Thoracic aorta (tissue), 2 donors: ENCODE measurements at regions not wholly inside any gene's neighbourhood (a gene's known extent, or its start where the extent isn't known, plus 50 kb on each side); places are given as distances from the start of the nearest gene placed in this dataset.
"Not testable (repeated sequence)": the region's sequence is repeated elsewhere in the genome, so short reads cannot be mapped to it uniquely, and the experiment has no call there.

Experiments
- ATAC-seq: fragments of 150-250 bp; one replicate; pipeline ENCODE4 v1.8.0; 2017; ENCODE audit warnings: low read depth; ENCODE audit not compliant: insufficient number of reproducible peaks, low FRiP score
- DNase-seq: peaks from one replicate; pipeline ENCODE4 v3.0.0-alpha.2; 2020; ENCODE audit warnings: low spot score
- H3K27ac ChIP-seq, 2 donors: fragments of 200-600 bp; sonication (generic); 1 replicate in 1 of 2; 2 replicates in 1 of 2; pipeline ENCODE4 v1.5.1; 2016; ENCODE audit warnings: mild to moderate bottlenecking in 2 of 2, moderate library complexity in 2 of 2
- H3K27me3 ChIP-seq: fragments of 200-600 bp; sonication (generic); replicated peaks from 2 replicates; pipeline ENCODE4 v1.6.0; 2016; ENCODE audit warnings: mild to moderate bottlenecking; ENCODE audit not compliant: insufficient read depth
- H3K36me3 ChIP-seq: fragments of 200-600 bp; sonication (generic); one replicate; pipeline ENCODE4 v1.5.1; 2016
- H3K4me1 ChIP-seq, 2 donors: fragments of 200-600 bp; sonication (generic); 1 replicate in 1 of 2; 2 replicates in 1 of 2; pipeline versions ENCODE4 v1.5.1 to v1.6.0; 2016; ENCODE audit warnings: low read depth in 2 of 2, mild to moderate bottlenecking in 1 of 2; ENCODE audit not compliant: control insufficient read depth in 1 of 2
- H3K4me3 ChIP-seq: fragments of 200-600 bp; sonication (generic); 2 replicates; pipeline ENCODE4 v1.5.1; 2016; ENCODE audit warnings: mild to moderate bottlenecking
- H3K9me3 ChIP-seq: fragments of 200-600 bp; sonication (generic); 2 replicates; pipeline ENCODE4 v1.5.1; 2016
- TF ChIP-seq, protein P1 (sequence below): fragments of 200-600 bp; sonication (generic); IDR thresholded peaks from one replicate; pipeline ENCODE4 v1.5.1; 2019; ENCODE audit warnings: antibody characterized with exemption

DNA sequence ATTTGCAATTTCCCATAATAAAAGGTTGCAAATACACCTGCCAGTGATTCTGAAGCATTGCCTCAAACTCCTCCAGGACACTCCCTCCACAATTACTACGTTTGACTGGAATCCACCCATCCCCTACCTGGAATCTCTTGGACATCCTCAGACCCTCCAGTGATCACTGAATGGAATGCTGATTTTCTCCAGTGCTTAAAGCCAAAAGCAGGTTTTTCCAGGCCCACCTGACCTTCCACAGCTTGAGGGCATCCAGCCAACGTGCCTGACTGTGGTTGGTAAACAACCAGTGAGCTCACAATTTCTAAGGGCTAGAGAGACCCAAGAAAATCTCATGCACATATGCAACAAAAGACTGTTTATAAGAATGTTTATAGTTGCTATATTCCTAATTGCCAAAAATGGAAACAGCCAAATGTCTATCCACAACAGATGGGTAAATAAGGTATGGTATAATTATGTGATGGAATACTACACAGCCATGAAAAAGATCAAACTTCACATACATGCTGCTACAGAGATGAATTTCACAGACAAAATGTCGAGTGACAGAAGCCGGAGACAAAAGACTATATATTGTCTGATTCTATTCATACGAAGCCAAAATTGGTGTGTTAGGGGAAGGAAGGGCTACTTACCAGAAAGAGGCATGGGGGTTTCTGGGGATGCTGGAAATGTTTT lies 147.1 kb upstream of the RREB1 start:
- no peaks in the 10 kb centered on the region for H3K27me3 ChIP-seq
- DNase-seq (no peak), ATAC-seq (no peak)
- H3K4me1 ChIP-seq, result no peaks in the 10 kb centered on the region
- H3K36me3 ChIP-seq, result no peaks in the 10 kb centered on the region
- no peaks in the 10 kb centered on the region for H3K9me3 ChIP-seq
- H3K4me3 ChIP-seq, result no peak overlapping the region
- TF ChIP-seq, protein P1, sequence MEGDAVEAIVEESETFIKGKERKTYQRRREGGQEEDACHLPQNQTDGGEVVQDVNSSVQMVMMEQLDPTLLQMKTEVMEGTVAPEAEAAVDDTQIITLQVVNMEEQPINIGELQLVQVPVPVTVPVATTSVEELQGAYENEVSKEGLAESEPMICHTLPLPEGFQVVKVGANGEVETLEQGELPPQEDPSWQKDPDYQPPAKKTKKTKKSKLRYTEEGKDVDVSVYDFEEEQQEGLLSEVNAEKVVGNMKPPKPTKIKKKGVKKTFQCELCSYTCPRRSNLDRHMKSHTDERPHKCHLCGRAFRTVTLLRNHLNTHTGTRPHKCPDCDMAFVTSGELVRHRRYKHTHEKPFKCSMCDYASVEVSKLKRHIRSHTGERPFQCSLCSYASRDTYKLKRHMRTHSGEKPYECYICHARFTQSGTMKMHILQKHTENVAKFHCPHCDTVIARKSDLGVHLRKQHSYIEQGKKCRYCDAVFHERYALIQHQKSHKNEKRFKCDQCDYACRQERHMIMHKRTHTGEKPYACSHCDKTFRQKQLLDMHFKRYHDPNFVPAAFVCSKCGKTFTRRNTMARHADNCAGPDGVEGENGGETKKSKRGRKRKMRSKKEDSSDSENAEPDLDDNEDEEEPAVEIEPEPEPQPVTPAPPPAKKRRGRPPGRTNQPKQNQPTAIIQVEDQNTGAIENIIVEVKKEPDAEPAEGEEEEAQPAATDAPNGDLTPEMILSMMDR, result no peak
- H3K27ac ChIP-seq, result no peak overlapping the region

DNA sequence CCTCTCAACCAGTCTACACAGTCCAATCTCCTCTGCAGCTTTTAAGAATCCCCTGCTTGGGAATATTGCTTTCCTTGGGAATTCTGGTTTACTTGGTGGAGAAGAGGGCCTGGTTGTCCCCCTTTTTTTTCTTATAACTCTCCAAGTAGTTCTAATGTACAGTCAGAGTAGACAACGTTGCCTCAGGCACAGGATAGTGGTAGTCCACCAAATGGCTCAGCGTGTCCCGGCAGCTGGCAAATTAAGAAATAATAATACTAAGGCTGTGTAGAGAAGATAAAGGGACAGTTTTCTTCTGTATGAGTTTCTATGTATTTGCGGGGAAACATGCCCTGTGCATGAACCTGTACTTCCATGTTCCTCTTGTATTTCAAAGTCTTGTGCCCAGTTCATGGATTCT lies 145.7 kb upstream of the RREB1 start:
- H3K27me3 ChIP-seq, result no peaks in the 10 kb centered on the region
- H3K9me3 ChIP-seq, result no peaks in the 10 kb centered on the region
- DNase-seq (no peak), ATAC-seq (no peak)
- TF ChIP-seq, protein P1, result no peak
- no peaks in the 10 kb centered on the region for H3K36me3 ChIP-seq
- no peak overlapping the region for H3K27ac ChIP-seq
- no peaks in the 10 kb centered on the region for H3K4me1 ChIP-seq
- H3K4me3 ChIP-seq, result no peak overlapping the region

DNA sequence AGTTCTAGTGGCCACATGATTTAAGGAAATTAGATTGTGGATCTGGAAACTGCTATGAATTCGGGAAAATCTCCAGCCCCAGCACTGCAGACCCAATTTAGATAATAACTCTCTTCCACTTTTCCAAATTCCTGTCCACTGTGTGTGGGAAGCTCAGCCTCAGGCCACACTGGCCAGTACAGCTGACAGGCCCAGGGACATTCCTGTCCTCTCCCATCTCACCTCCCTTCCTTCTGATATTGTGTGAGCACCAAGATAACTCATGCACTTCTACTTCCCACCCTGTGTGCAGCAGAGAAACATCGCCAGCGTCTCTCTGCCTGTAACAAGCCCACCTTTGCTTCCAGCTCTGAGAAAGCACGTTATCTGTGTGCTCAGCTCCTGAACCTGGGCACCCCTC lies 145.1 kb upstream of the RREB1 start:
- TF ChIP-seq, protein P1, result no peak
- DNase-seq (no peak), ATAC-seq (no peak)
- Histone ChIP-seq H3K9me3 (no peaks in the 10 kb centered on the region), H3K27ac (no peak overlapping the region), H3K36me3 (no peaks in the 10 kb centered on the region), H3K27me3 (no peaks in the 10 kb centered on the region), H3K4me3 (no peak overlapping the region), H3K4me1 (no peaks in the 10 kb centered on the region)

DNA sequence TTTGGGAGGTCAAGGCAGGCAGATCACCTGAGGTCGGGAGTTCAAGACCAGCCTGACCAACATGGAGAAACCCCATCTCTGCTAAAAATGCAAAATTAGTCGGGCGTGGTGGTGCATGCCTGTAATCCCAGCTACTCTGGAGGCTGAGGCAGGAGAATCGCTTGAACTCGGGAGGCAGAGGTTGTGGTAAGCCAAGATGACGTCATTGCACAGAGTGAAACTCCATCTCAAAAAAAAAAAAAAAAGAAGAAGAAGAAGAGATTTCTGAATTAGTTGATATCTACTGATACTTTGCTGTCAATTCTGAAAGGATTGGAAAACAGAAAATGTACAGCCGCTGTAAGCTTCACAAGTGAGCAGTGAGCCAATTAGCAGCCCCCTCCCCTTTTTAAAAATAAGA lies 144.4 kb upstream of the RREB1 start:
- H3K27me3 ChIP-seq, H3K4me3 ChIP-seq, H3K27ac ChIP-seq, DNase-seq, H3K4me1 ChIP-seq, ATAC-seq, H3K9me3 ChIP-seq, H3K36me3 ChIP-seq: not testable (repeated sequence)

DNA sequence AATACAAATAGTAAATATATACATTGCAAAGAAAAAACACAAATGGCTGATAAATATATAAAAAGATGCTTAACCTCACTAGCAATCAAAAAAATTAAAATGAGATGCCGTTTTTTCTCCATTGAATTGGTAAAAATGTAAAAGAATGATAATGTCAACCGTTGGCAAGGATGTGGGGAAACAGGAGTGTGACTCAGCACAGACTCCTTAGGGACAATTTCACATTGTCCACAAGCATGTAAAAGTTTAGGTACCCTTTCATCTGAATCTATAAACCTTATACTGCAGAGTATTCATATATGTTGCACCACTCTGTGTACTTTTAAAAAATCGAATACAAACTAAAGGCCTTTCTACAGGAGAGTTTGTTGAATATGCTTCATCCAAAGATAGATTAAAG lies 143.1 kb upstream of the RREB1 start:
- Histone ChIP-seq H3K36me3 (no peaks in the 10 kb centered on the region), H3K4me3 (no peak overlapping the region), H3K9me3 (no peaks in the 10 kb centered on the region), H3K27ac (no peak overlapping the region), H3K4me1 (no peaks in the 10 kb centered on the region), H3K27me3 (no peaks in the 10 kb centered on the region)
- ATAC-seq, result no peak
- TF ChIP-seq, protein P1, result no peak
- no peak for DNase-seq

DNA sequence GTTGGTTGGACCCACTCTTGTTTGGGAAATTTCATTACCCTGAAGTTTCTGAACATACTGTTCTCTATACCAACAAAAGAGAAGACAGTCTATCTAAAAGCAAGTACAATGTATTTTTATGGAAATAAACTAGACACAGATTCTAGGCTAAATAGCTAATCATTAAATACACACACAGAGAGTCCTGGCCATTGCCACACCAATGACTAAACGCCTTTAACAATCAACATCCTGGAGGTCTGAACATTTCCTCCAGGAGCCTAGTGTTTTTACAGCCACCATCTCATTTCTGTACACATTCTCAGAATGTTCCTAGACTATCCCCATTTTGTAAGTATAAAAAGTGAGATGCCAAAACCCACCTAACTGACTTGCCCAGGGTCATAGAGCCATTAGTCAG lies 141.6 kb upstream of the RREB1 start:
- DNase-seq (no peak), ATAC-seq (no peak)
- no peak overlapping the region for H3K4me3 ChIP-seq
- H3K9me3 ChIP-seq, result no peaks in the 10 kb centered on the region
- H3K27ac ChIP-seq, result no peak overlapping the region
- no peaks in the 10 kb centered on the region for H3K27me3 ChIP-seq
- TF ChIP-seq, protein P1, result no peak
- no peaks in the 10 kb centered on the region for H3K36me3 ChIP-seq
- H3K4me1 ChIP-seq, result no peaks in the 10 kb centered on the region
